Chondrocyte (in vitro differentiated cells): ENCODE measurements at regions not wholly inside any gene's neighbourhood (a gene's known extent, or its start where the extent isn't known, plus 50 kb on each side); places are given as distances from the start of the nearest gene placed in this dataset. TPM values are rescaled to one million over a fixed set of nuclear protein-coding genes. Genes with fewer than 3 reads are reported as not detected.

Experiments used
- DNase-seq: peaks from one replicate; pipeline ENCODE4 v3.0.0; 2021; ENCODE audit warnings: mixed read lengths, low spot score
- H3K27ac Mint-ChIP-seq: one replicate; pipeline ENCODE4 v1.8.0; 2021; ENCODE audit warnings: mild to moderate bottlenecking, moderate library complexity, mixed read lengths; ENCODE audit not compliant: unreplicated experiment
- H3K27me3 Mint-ChIP-seq: 2 replicates; pipeline ENCODE4 v1.8.0; 2021; ENCODE audit warnings: low read depth, mixed read lengths
- H3K36me3 Mint-ChIP-seq: 2 replicates; pipeline ENCODE4 v1.8.0; 2021; ENCODE audit warnings: low read depth, mixed read lengths
- H3K4me1 Mint-ChIP-seq: 2 replicates; pipeline ENCODE4 v1.8.0; 2021; ENCODE audit warnings: low read depth, mild to moderate bottlenecking, mixed read lengths
- H3K4me3 Mint-ChIP-seq: one replicate; pipeline ENCODE4 v1.8.0; 2021; ENCODE audit warnings: mild to moderate bottlenecking, moderate library complexity, mixed read lengths; ENCODE audit not compliant: unreplicated experiment
- H3K9me3 Mint-ChIP-seq: 2 replicates; pipeline ENCODE4 v1.8.0; 2021; ENCODE audit warnings: low read depth, mixed read lengths
- microRNA-seq: library from miRNA; unstranded; fragments of <30 nt; microRNA quantifications from one replicate; pipeline ENCODE4 v1.2.0, GENCODE V29; 2020; ENCODE audit warnings: borderline number of aligned reads
- TF ChIP-seq, protein P1 (sequence below): fragments of 200-600 bp; sonication (generic); IDR thresholded peaks from 2 replicates; pipeline ENCODE4 v1.5.0; 2021; ENCODE audit warnings: antibody characterized with exemption, mild to moderate bottlenecking, moderate library complexity

- no peaks in the 10 kb centered on the region for H3K36me3 Mint-ChIP-seq
- no peak overlapping the region for H3K27ac Mint-ChIP-seq
- peaks cover 49% of the 10 kb centered on the region for H3K4me1 Mint-ChIP-seq
- H3K27me3 Mint-ChIP-seq: no peaks in the 10 kb centered on the region
- DNase-seq: no peak
- TF ChIP-seq, protein P1, sequence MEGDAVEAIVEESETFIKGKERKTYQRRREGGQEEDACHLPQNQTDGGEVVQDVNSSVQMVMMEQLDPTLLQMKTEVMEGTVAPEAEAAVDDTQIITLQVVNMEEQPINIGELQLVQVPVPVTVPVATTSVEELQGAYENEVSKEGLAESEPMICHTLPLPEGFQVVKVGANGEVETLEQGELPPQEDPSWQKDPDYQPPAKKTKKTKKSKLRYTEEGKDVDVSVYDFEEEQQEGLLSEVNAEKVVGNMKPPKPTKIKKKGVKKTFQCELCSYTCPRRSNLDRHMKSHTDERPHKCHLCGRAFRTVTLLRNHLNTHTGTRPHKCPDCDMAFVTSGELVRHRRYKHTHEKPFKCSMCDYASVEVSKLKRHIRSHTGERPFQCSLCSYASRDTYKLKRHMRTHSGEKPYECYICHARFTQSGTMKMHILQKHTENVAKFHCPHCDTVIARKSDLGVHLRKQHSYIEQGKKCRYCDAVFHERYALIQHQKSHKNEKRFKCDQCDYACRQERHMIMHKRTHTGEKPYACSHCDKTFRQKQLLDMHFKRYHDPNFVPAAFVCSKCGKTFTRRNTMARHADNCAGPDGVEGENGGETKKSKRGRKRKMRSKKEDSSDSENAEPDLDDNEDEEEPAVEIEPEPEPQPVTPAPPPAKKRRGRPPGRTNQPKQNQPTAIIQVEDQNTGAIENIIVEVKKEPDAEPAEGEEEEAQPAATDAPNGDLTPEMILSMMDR: no peak
- H3K4me3 Mint-ChIP-seq: no peak overlapping the region
- peaks cover 4% of the 10 kb centered on the region for H3K9me3 Mint-ChIP-seq
Measured at GRCh38 chr9:106801816-106802215, 61.1 kb upstream of the ZNF462 start.

Small RNAs in the stretch of these regions (microRNA-seq; reads per million reads assigned to microRNA genes)
- gene MIR8081: not detected
